Esophagus muscularis mucosa (tissue), 4 donors: ENCODE measurements at regions not wholly inside any gene's neighbourhood (a gene's known extent, or its start where the extent isn't known, plus 50 kb on each side); places are given as distances from the start of the nearest gene placed in this dataset.

Source experiments
- CTCF ChIP-seq, 3 experiments: fragments of 200-600 bp in 2 of 3; fragments of 450-650 bp in 1 of 3; sonication (generic) in 2 of 3; IDR thresholded peaks; one replicate each; pipeline ENCODE4 v1.5.1; 2017 to 2019; ENCODE audit warnings: antibody characterized with exemption in 3 of 3, mild to moderate bottlenecking in 2 of 3, moderate library complexity in 1 of 3
- EP300 ChIP-seq: sonication (generic); formaldehyde crosslinking; IDR thresholded peaks from one replicate; pipeline ENCODE4 v1.6.1; 2017; ENCODE audit warnings: antibody characterized with exemption
- POLR2A ChIP-seq: fragments of 450-650 bp; IDR thresholded peaks from one replicate; pipeline ENCODE4 v1.6.1; 2017; ENCODE audit warnings: antibody characterized with exemption, moderate library complexity, mild to moderate bottlenecking, low read depth
- POLR2AphosphoS5 ChIP-seq, 2 donors: sonication (generic); formaldehyde crosslinking; IDR thresholded peaks; one replicate each; pipeline ENCODE4 v1.6.1; 2017; ENCODE audit warnings: antibody characterized with exemption in 2 of 2

GRCh38 chr4:123640824-123641223, 244.2 kb downstream of the SPRY1 start:
- TF ChIP-seq POLR2A (no peak), POLR2AphosphoS5 (IDR thresholded peaks at IDR 0.05) (no peak), CTCF (IDR thresholded peaks at IDR 0.05) (no peak), EP300 (no peak)
